ENCODE measurements at regions not wholly inside any gene's neighbourhood (a gene's known extent, or its start where the extent isn't known, plus 50 kb on each side); places are given as distances from the start of the nearest gene placed in this dataset.

DNA sequence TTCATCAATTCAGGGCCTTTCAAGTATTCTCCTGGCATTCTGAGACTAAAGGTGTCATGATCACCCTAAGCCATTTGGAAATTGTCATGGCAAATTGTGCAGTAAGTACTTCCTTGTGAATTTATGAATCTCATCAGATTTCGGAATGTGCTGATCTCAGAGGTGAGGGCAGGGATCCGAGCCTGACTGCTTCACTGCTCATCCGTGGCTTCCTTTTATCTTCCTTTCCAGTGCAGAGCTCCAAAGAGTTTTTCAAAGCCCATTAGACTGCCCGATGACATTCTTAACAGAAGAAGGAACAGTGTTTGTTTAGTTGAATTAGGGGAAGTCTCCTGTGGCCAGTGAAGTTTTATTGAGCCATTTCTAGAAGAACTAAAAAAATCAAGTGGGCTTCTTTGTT lies 182.8 kb upstream of the GDNF start:
- TF ChIP-seq EZH2phosphoT487 (IDR thresholded peaks at IDR 0.05; ENCODE audit: borderline replicate concordance, low read depth, low read length): no peak
- no peak for TF ChIP-seq CTCF (conservative IDR thresholded peaks at IDR 0.05; ENCODE audit: low read length)

All from OCI-LY7 (cell line).